SHP77 treated with DMSO at 0.1 percent for 48 hours (cell line): ENCODE measurements at regions not wholly inside any gene's neighbourhood (a gene's known extent, or its start where the extent isn't known, plus 50 kb on each side); places are given as distances from the start of the nearest gene placed in this dataset.

ENCODE experiments used
- DNase-seq: peaks from one replicate; lab custom pipeline; 2025; lab: John Stamatoyannopoulos, UW

GRCh38 chr3:42037318-42037945, 53.7 kb upstream of the TRAK1 start:
- DNase-seq = no peak

- no peak for DNase-seq
Observed at GRCh38 chr3:42036483-42036823, 54.7 kb upstream of the TRAK1 start.

- no peak for DNase-seq
Observed at GRCh38 chr3:42035816-42036482, 55.2 kb upstream of the TRAK1 start.

- DNase-seq = no peak
Observed at GRCh38 chr3:42035007-42035406, 56.1 kb upstream of the TRAK1 start.

GRCh38 chr3:42033741-42034140, 57.4 kb upstream of the TRAK1 start:
- DNase-seq = no peak

GRCh38 chr3:42032693-42033349, 58.3 kb upstream of the TRAK1 start:
- DNase-seq = no peak

- DNase-seq = no peak
Observed at GRCh38 chr3:42031808-42032480, 59.2 kb upstream of the TRAK1 start.

GRCh38 chr3:42028474-42028873, 62.7 kb upstream of the TRAK1 start:
- no peak for DNase-seq

GRCh38 chr3:42027571-42027970, 63.6 kb upstream of the TRAK1 start:
- DNase-seq = no peak

GRCh38 chr3:42025370-42026138, 63.7 kb upstream of the ULK4 start:
- DNase-seq = peak; percentile 81

GRCh38 chr3:42024591-42025351, 62.9 kb upstream of the ULK4 start:
- no peak for DNase-seq

- no peak for DNase-seq
Observed at GRCh38 chr3:42023380-42023779, 61.5 kb upstream of the ULK4 start.

GRCh38 chr3:42022355-42022754, 60.5 kb upstream of the ULK4 start:
- DNase-seq = no peak

- DNase-seq = no peak
Observed at GRCh38 chr3:42020684-42021307, 58.9 kb upstream of the ULK4 start.

- DNase-seq = no peak
Observed at GRCh38 chr3:42019953-42020260, 58.0 kb upstream of the ULK4 start.

- DNase-seq = no peak
Observed at GRCh38 chr3:42019144-42019952, 57.4 kb upstream of the ULK4 start.

GRCh38 chr3:42014921-42015533, 53.1 kb upstream of the ULK4 start:
- DNase-seq = no peak

GRCh38 chr3:42014458-42014920, 52.6 kb upstream of the ULK4 start:
- no peak for DNase-seq

GRCh38 chr3:42013691-42014457, 52.0 kb upstream of the ULK4 start:
- no peak for DNase-seq
